Keratinocyte (primary cell): ENCODE measurements at regions not wholly inside any gene's neighbourhood (a gene's known extent, or its start where the extent isn't known, plus 50 kb on each side); places are given as distances from the start of the nearest gene placed in this dataset.

Source experiments
- DNase-seq: peaks from one replicate; pipeline ENCODE4 v3.0.0-alpha.2; 2011; ENCODE audit warnings: low read depth, missing footprints, low spot score
- FAIRE-seq: peaks from 2 replicates; lab custom pipeline; 2011; peaks lifted over from hg19 to GRCh38; lab: Jason Lieb, UNC
- H2AFZ ChIP-seq: 2 replicates; pipeline ENCODE4 v1.6.0; 2012; ENCODE audit warnings: low read length, control low read depth, inconsistent platforms; ENCODE audit not compliant: control insufficient read depth
- H3K27ac ChIP-seq: 2 replicates; pipeline ENCODE4 v1.5.1; 2011; ENCODE audit warnings: low read length; ENCODE audit not compliant: control insufficient read depth, insufficient read depth
- H3K27me3 ChIP-seq: 3 replicates; pipeline ENCODE4 v1.6.0; 2011; ENCODE audit warnings: low read length; ENCODE audit not compliant: control insufficient read depth, insufficient read depth; ENCODE audit errors: extremely low read depth
- H3K36me3 ChIP-seq, 2 experiments: 2 replicates in 1 of 2; 3 replicates in 1 of 2; pipeline ENCODE4 v1.5.1; 2011; ENCODE audit warnings: low read length in 2 of 2, mild to moderate bottlenecking in 1 of 2; ENCODE audit not compliant: control insufficient read depth in 2 of 2, insufficient read depth in 2 of 2; ENCODE audit errors: extremely low read depth in 1 of 2
- H3K4me1 ChIP-seq: 3 replicates; pipeline ENCODE4 v1.5.1; 2011; ENCODE audit warnings: low read length; ENCODE audit not compliant: control insufficient read depth, insufficient read depth; ENCODE audit errors: extremely low read depth
- H3K4me2 ChIP-seq: 3 replicates; pipeline ENCODE4 v1.6.0; 2011; ENCODE audit warnings: low read depth, low read length; ENCODE audit not compliant: control insufficient read depth, insufficient read depth; ENCODE audit errors: extremely low read depth
- H3K4me3 ChIP-seq, 3 experiments: fragments of 200-600 bp in 1 of 3; sonication (generic) in 1 of 3; 2 replicates in 2 of 3; 3 replicates in 1 of 3; pipeline ENCODE4 v1.5.1; 2011 to 2016; ENCODE audit warnings: low read length in 3 of 3, mild to moderate bottlenecking in 3 of 3, control low read depth in 2 of 3, inconsistent platforms in 1 of 3, low read depth in 1 of 3, mixed read lengths in 1 of 3, mixed run types in 1 of 3, moderate library complexity in 1 of 3; ENCODE audit not compliant: control insufficient read depth in 2 of 3, insufficient read depth in 2 of 3; ENCODE audit errors: extremely low read depth in 1 of 3
- H3K79me2 ChIP-seq: 2 replicates; pipeline ENCODE4 v1.6.0; 2012; ENCODE audit warnings: low read length; ENCODE audit not compliant: control insufficient read depth, insufficient read depth
- H3K9ac ChIP-seq: 3 replicates; pipeline ENCODE4 v1.6.0; 2011; ENCODE audit warnings: low read length; ENCODE audit not compliant: control insufficient read depth, insufficient read depth; ENCODE audit errors: extremely low read depth
- H3K9me1 ChIP-seq: 3 replicates; pipeline ENCODE4 v1.6.0; 2011; ENCODE audit warnings: low read length; ENCODE audit not compliant: control insufficient read depth, insufficient read depth; ENCODE audit errors: extremely low read depth
- H3K9me3 ChIP-seq: 2 replicates; pipeline ENCODE4 v1.5.1; 2012; ENCODE audit warnings: low read depth, low read length; ENCODE audit not compliant: control insufficient read depth
- H4K20me1 ChIP-seq: 3 replicates; pipeline ENCODE4 v1.6.0; 2011; ENCODE audit warnings: low read length; ENCODE audit not compliant: control insufficient read depth, insufficient read depth; ENCODE audit errors: extremely low read depth
- EZH2 ChIP-seq: IDR thresholded peaks from one replicate; pipeline ENCODE4 v1.6.1; 2012; ENCODE audit warnings: inconsistent platforms, mild to moderate bottlenecking, low read length, moderate library complexity
- dilution Hi-C: fragments of 300-500 bp; cut with MboI; formaldehyde crosslinking; loops from one replicate; pipeline ENCODE4 v1.7.0; 2020; ENCODE audit warnings: low sequenced_read_pairs; ENCODE audit not compliant: extremely low pct_ligation_motif_present
- TF ChIP-seq, protein P1 (sequence below), 3 experiments: IDR thresholded peaks in 1 of 3; conservative IDR thresholded peaks in 1 of 3; optimal IDR thresholded peaks in 1 of 3; 2 replicates in 2 of 3; 3 replicates in 1 of 3; pipeline versions ENCODE3 to v1.5.1; 2011; ENCODE audit warnings: low read length in 3 of 3, mild to moderate bottlenecking in 3 of 3, moderate library complexity in 2 of 3, control low read depth in 1 of 3, inconsistent platforms in 1 of 3; ENCODE audit not compliant: insufficient read depth in 2 of 3; ENCODE audit errors: extremely low read depth in 1 of 3

DNA sequence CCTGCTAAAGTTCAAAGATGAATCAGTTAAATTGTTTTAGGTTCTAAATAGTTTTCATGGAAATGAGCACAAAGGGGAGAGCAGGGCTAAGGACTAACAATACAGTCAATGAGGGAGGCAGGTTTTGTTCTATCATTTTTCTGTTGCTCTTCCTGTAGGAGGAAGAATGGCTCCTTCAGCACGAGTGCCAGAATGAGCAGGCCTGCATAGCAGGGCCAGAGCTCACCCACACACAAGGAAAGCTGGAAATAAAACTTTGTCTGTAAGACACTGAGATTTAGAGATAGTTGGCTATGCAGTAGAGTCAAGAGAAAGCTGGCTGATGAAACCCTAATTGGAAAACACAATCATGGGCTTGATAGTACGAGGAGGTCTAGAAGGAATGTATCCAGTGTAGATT, 313.3 kb downstream of the MBD2 start:
- dilution Hi-C loops, result no loop called here

DNA sequence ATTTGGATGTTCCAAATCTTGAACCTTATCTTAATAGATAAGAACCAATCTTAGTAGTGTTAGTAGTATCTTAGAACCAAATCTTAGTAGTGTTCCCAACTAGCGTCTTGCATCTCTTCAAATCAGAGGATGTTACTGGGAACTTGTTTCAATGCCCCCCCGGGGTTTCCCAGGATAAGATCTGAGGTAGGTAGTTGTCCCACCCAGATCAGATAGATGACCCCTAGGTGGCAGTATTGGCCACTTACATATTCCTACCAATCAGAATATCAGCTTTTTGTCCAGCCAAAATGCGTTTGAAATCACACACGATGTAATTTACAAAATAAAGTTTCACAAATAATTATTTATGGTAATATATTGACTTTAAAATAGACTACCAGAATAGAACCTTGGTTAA, 314.8 kb downstream of the MBD2 start:
- H3K4me3 ChIP-seq, result no peak overlapping the region
- H3K9me1 ChIP-seq, result no peaks in the 10 kb centered on the region
- H2AFZ ChIP-seq, result no peak overlapping the region
- no peaks in the 10 kb centered on the region for H3K79me2 ChIP-seq
- dilution Hi-C loops, result no loop called here
- no peak for TF ChIP-seq EZH2
- TF ChIP-seq, protein P1, sequence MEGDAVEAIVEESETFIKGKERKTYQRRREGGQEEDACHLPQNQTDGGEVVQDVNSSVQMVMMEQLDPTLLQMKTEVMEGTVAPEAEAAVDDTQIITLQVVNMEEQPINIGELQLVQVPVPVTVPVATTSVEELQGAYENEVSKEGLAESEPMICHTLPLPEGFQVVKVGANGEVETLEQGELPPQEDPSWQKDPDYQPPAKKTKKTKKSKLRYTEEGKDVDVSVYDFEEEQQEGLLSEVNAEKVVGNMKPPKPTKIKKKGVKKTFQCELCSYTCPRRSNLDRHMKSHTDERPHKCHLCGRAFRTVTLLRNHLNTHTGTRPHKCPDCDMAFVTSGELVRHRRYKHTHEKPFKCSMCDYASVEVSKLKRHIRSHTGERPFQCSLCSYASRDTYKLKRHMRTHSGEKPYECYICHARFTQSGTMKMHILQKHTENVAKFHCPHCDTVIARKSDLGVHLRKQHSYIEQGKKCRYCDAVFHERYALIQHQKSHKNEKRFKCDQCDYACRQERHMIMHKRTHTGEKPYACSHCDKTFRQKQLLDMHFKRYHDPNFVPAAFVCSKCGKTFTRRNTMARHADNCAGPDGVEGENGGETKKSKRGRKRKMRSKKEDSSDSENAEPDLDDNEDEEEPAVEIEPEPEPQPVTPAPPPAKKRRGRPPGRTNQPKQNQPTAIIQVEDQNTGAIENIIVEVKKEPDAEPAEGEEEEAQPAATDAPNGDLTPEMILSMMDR (optimal IDR thresholded peaks at IDR 0.05 in 1 of 3, IDR thresholded peaks at IDR 0.05 in 1 of 3, conservative IDR thresholded peaks at IDR 0.05 in 1 of 3; ENCODE audit: extremely low read depth in 1 of 3, insufficient read depth in 2 of 3, low read length in 3 of 3), result peak; percentile 53 to 66 (median 58)
- DNase-seq, result no peak
- no peaks in the 10 kb centered on the region for H3K9me3 ChIP-seq
- FAIRE-seq, result peak; percentile 17
- H3K27me3 ChIP-seq, result no peaks in the 10 kb centered on the region
- H3K36me3 ChIP-seq, result no peaks in the 10 kb centered on the region
- no peaks in the 10 kb centered on the region for H3K4me1 ChIP-seq
- H3K9ac ChIP-seq, result no peak overlapping the region
- no peak overlapping the region for H3K27ac ChIP-seq
- no peak overlapping the region for H3K4me2 ChIP-seq
- no peaks in the 10 kb centered on the region for H4K20me1 ChIP-seq

More for the DNA sequence above, 313.3 kb downstream of the MBD2 start:
- Histone ChIP-seq H3K79me2 (no peaks in the 10 kb centered on the region), H3K36me3 (no peaks in the 10 kb centered on the region), H4K20me1 (no peaks in the 10 kb centered on the region), H3K9me1 (no peaks in the 10 kb centered on the region), H3K9me3 (no peaks in the 10 kb centered on the region), H3K27me3 (no peaks in the 10 kb centered on the region), H3K4me2 (no peak overlapping the region), H3K4me1 (no peaks in the 10 kb centered on the region), H2AFZ (peak overlapping the region; percentile 40), H3K27ac (no peak overlapping the region), H3K9ac (no peak overlapping the region), H3K4me3 (no peak overlapping the region)
- FAIRE-seq (no peak), DNase-seq (no peak)
- no peak for TF ChIP-seq EZH2
- TF ChIP-seq, protein P1 (optimal IDR thresholded peaks at IDR 0.05 in 1 of 3, IDR thresholded peaks at IDR 0.05 in 1 of 3, conservative IDR thresholded peaks at IDR 0.05 in 1 of 3; ENCODE audit: extremely low read depth in 1 of 3, insufficient read depth in 2 of 3, low read length in 3 of 3), result no peak
